Parathyroid adenoma (tissue), 2 donors: ENCODE measurements at regions not wholly inside any gene's neighbourhood (a gene's known extent, or its start where the extent isn't known, plus 50 kb on each side); places are given as distances from the start of the nearest gene placed in this dataset.

Experiments used
- H2AFZ ChIP-seq: fragments of 300-600 bp; sonication (generic); one replicate; pipeline ENCODE4 v1.7.0; 2017; ENCODE audit warnings: antibody characterized with exemption, mild to moderate bottlenecking
- H3K27ac ChIP-seq: fragments of 300-600 bp; sonication (generic); one replicate; pipeline ENCODE4 v1.7.0; 2017
- H3K27me3 ChIP-seq: fragments of 300-600 bp; sonication (generic); one replicate; pipeline ENCODE4 v1.7.0; 2017; ENCODE audit warnings: low read length; ENCODE audit not compliant: control insufficient read depth, insufficient read depth
- H3K36me3 ChIP-seq: fragments of 300-600 bp; sonication (generic); one replicate; pipeline ENCODE4 v1.7.0; 2017; ENCODE audit warnings: low read length; ENCODE audit not compliant: control insufficient read depth, insufficient read depth
- H3K4me1 ChIP-seq: fragments of 300-600 bp; sonication (generic); one replicate; pipeline ENCODE4 v1.7.0; 2017; ENCODE audit warnings: control low read depth
- H3K4me2 ChIP-seq: fragments of 300-600 bp; sonication (generic); one replicate; pipeline ENCODE4 v1.7.0; 2017; ENCODE audit warnings: low read length
- H3K4me3 ChIP-seq: fragments of 300-600 bp; sonication (generic); one replicate; pipeline ENCODE4 v1.7.0; 2017; ENCODE audit warnings: low read depth, low read length
- H3K79me2 ChIP-seq: fragments of 300-600 bp; sonication (generic); one replicate; pipeline ENCODE4 v1.7.0; 2017; ENCODE audit warnings: control low read depth
- H3K9ac ChIP-seq: fragments of 300-600 bp; sonication (generic); one replicate; pipeline ENCODE4 v1.7.0; 2017; ENCODE audit warnings: mild to moderate bottlenecking
- H3K9me3 ChIP-seq: fragments of 300-600 bp; sonication (generic); one replicate; pipeline ENCODE4 v1.7.0; 2017; ENCODE audit warnings: low read length; ENCODE audit not compliant: control insufficient read depth
- CTCF ChIP-seq: fragments of 300-600 bp; sonication (generic); IDR thresholded peaks from one replicate; pipeline ENCODE4 v1.7.0; 2017; ENCODE audit warnings: antibody characterized with exemption, mild to moderate bottlenecking
- donor health status: primary hyperparathyroidism.

- no peaks in the 10 kb centered on the region for H3K79me2 ChIP-seq
These were observed 485.9 kb downstream of the SQOR start for GRCh38 chr15:46120713-46121112.

GRCh38 chr15:46121441-46121840 lies 486.6 kb downstream of the SQOR start:
- H3K27me3 ChIP-seq: no peaks in the 10 kb centered on the region
- H3K9me3 ChIP-seq: no peaks in the 10 kb centered on the region
- H3K36me3 ChIP-seq: no peaks in the 10 kb centered on the region
- no peak overlapping the region for H3K4me2 ChIP-seq
- no peaks in the 10 kb centered on the region for H3K4me1 ChIP-seq
- H3K4me3 ChIP-seq: no peak overlapping the region
- TF ChIP-seq CTCF: no peak
- no peak overlapping the region for H3K9ac ChIP-seq
- H3K79me2 ChIP-seq: no peaks in the 10 kb centered on the region
- no peak overlapping the region for H3K27ac ChIP-seq
- no peak overlapping the region for H2AFZ ChIP-seq

More at GRCh38 chr15:46120713-46121112, 485.9 kb downstream of the SQOR start:
- H3K27ac ChIP-seq: no peak overlapping the region
- no peak overlapping the region for H3K4me3 ChIP-seq
- no peaks in the 10 kb centered on the region for H3K27me3 ChIP-seq
- no peak overlapping the region for H3K4me2 ChIP-seq
- no peak overlapping the region for H2AFZ ChIP-seq
- H3K9ac ChIP-seq: no peak overlapping the region
- no peak for TF ChIP-seq CTCF
- no peaks in the 10 kb centered on the region for H3K4me1 ChIP-seq
- no peaks in the 10 kb centered on the region for H3K36me3 ChIP-seq
- H3K9me3 ChIP-seq: no peaks in the 10 kb centered on the region

- no peak overlapping the region for H3K9ac ChIP-seq
- no peaks in the 10 kb centered on the region for H3K4me1 ChIP-seq
- no peak overlapping the region for H3K4me2 ChIP-seq
- no peaks in the 10 kb centered on the region for H3K36me3 ChIP-seq
- H3K27ac ChIP-seq: no peak overlapping the region
- no peak overlapping the region for H2AFZ ChIP-seq
- no peaks in the 10 kb centered on the region for H3K79me2 ChIP-seq
- H3K4me3 ChIP-seq: no peak overlapping the region
- no peaks in the 10 kb centered on the region for H3K9me3 ChIP-seq
- no peak for TF ChIP-seq CTCF
- H3K27me3 ChIP-seq: no peaks in the 10 kb centered on the region
These were observed 491.8 kb downstream of the SQOR start for GRCh38 chr15:46126581-46126980.

- no peak for TF ChIP-seq CTCF
- H3K36me3 ChIP-seq: no peaks in the 10 kb centered on the region
- H3K79me2 ChIP-seq: no peaks in the 10 kb centered on the region
- H3K9ac ChIP-seq: no peak overlapping the region
- H3K4me3 ChIP-seq: no peak overlapping the region
- no peaks in the 10 kb centered on the region for H3K4me1 ChIP-seq
- no peak overlapping the region for H3K27ac ChIP-seq
- H3K27me3 ChIP-seq: no peaks in the 10 kb centered on the region
- no peaks in the 10 kb centered on the region for H3K9me3 ChIP-seq
- no peak overlapping the region for H3K4me2 ChIP-seq
- H2AFZ ChIP-seq: no peak overlapping the region
These were observed 492.6 kb downstream of the SQOR start for GRCh38 chr15:46127361-46127874.

- H3K9me3 ChIP-seq: no peaks in the 10 kb centered on the region
- H3K4me1 ChIP-seq: no peaks in the 10 kb centered on the region
- no peak for TF ChIP-seq CTCF
- no peaks in the 10 kb centered on the region for H3K36me3 ChIP-seq
- H3K27ac ChIP-seq: no peak overlapping the region
- no peak overlapping the region for H3K9ac ChIP-seq
- no peak overlapping the region for H3K4me2 ChIP-seq
- H3K4me3 ChIP-seq: no peak overlapping the region
- no peaks in the 10 kb centered on the region for H3K27me3 ChIP-seq
- H2AFZ ChIP-seq: no peak overlapping the region
- H3K79me2 ChIP-seq: no peaks in the 10 kb centered on the region
These were observed 494.3 kb downstream of the SQOR start for GRCh38 chr15:46129145-46129544.
